HepG2 (cell line): ENCODE measurements at regions not wholly inside any gene's neighbourhood (a gene's known extent, or its start where the extent isn't known, plus 50 kb on each side); places are given as distances from the start of the nearest gene placed in this dataset.

Source experiments
- ATAC-seq: fragments of 200-7000 bp; cut with Tn5 transposase; 3 replicates; pipeline ENCODE4 v1.9.1; 2020; ENCODE audit warnings: mild to moderate bottlenecking, moderate library complexity
- BruUV-seq: library from RNA; stranded (reverse); fragments of 400-500 nt; replicated peaks from 2 replicates; lab custom pipeline; 2021; lab: Mats Ljungman, UMichigan
- CTCF ChIA-PET: fragments of 300-600 bp; formaldehyde crosslinking; extraction: SDS; loops from one replicate; lab custom pipeline; 2021; ENCODE audit warnings: low total read pairs, inconsistent platforms, low intra/inter-chr PET ratio; lab: Yijun Ruan, JAX
- POLR2A ChIA-PET: fragments of 350-600 bp; sonication (Branson Sonifier 250); formaldehyde crosslinking; loops from one replicate; lab custom pipeline; 2020; ENCODE audit warnings: antibody characterized with exemption, inconsistent platforms; lab: Yijun Ruan, JAX
- DNase-seq: peaks from one replicate; pipeline ENCODE4 v3.0.0-alpha.2; 2015; ENCODE audit warnings: low spot score
- FAIRE-seq: peaks from 3 replicates; lab custom pipeline; 2011; peaks lifted over from hg19 to GRCh38; lab: Jason Lieb, UNC
- H2AFZ ChIP-seq: one replicate; pipeline ENCODE4 v1.6.1; 2011; ENCODE audit warnings: low read length, inconsistent platforms
- H3K27ac ChIP-seq: fragments of 300-600 bp; 3 replicates; pipeline ENCODE4 v1.8.0; 2011; ENCODE audit warnings: mixed run types, mild to moderate bottlenecking, mixed read lengths, low read length, inconsistent platforms; ENCODE audit not compliant: insufficient read depth; ENCODE audit errors: extremely low read length
- H3K27me3 ChIP-seq, 2 experiments: fragments of 200-600 bp in 1 of 2; 2 replicates in 1 of 2; 3 replicates in 1 of 2; pipeline versions ENCODE4 v1.6.0 to v1.8.0; 2011; ENCODE audit warnings: low read length in 2 of 2, mild to moderate bottlenecking in 2 of 2, moderate library complexity in 2 of 2, inconsistent platforms in 1 of 2; ENCODE audit not compliant: insufficient read depth in 2 of 2, control insufficient read depth in 1 of 2
- H3K36me3 ChIP-seq, 2 experiments: fragments of 200-600 bp in 1 of 2; replicated peaks in 1 of 2; 2 replicates in 1 of 2; 3 replicates in 1 of 2; pipeline versions ENCODE4 v1.5.1 to v1.8.0; 2011; ENCODE audit warnings: low read length in 2 of 2, inconsistent platforms in 1 of 2; ENCODE audit not compliant: insufficient read depth in 2 of 2, control insufficient read depth in 1 of 2
- H3K4me1 ChIP-seq: 2 replicates; pipeline ENCODE4 v1.5.1; 2012; ENCODE audit warnings: low read length, inconsistent platforms; ENCODE audit not compliant: insufficient read depth
- H3K4me2 ChIP-seq: 2 replicates; pipeline ENCODE4 v1.6.0; 2011; ENCODE audit warnings: low read depth, low read length, inconsistent platforms
- H3K4me3 ChIP-seq, 3 experiments: fragments of 200-600 bp in 1 of 3; sonication (generic), shearing (Covaris generic) in 1 of 3; replicated peaks in 1 of 3; 2 replicates each; pipeline ENCODE4 v1.5.1; 2011 to 2016; ENCODE audit warnings: low read length in 3 of 3, inconsistent platforms in 2 of 3, low read depth in 2 of 3, mild to moderate bottlenecking in 2 of 3, control low read depth in 1 of 3, mixed read lengths in 1 of 3; ENCODE audit not compliant: insufficient read depth in 1 of 3
- H3K79me2 ChIP-seq: one replicate; pipeline ENCODE4 v1.6.1; 2011; ENCODE audit warnings: low read length, inconsistent platforms; ENCODE audit not compliant: insufficient read depth
- H3K9ac ChIP-seq: 2 replicates; pipeline ENCODE4 v1.6.0; 2011; ENCODE audit warnings: mild to moderate bottlenecking, low read depth, low read length, inconsistent platforms; ENCODE audit not compliant: insufficient read depth
- H3K9me3 ChIP-seq: 2 replicates; pipeline ENCODE4 v1.5.1; 2012; ENCODE audit warnings: mild to moderate bottlenecking, low read length
- H4K20me1 ChIP-seq: 2 replicates; pipeline ENCODE4 v1.6.0; 2011; ENCODE audit warnings: inconsistent platforms, mild to moderate bottlenecking, low read length, moderate library complexity; ENCODE audit not compliant: insufficient read depth
- MAX ChIP-seq: IDR thresholded peaks from 2 replicates; pipeline ENCODE4 v1.6.1; 2012; ENCODE audit warnings: inconsistent platforms
- MED13 ChIP-seq: sonication (generic); formaldehyde crosslinking; IDR thresholded peaks from 2 replicates; pipeline ENCODE4 v1.5.0; 2020; ENCODE audit warnings: missing genetic modification reagents
- MEIS1 ChIP-seq: sonication (generic); formaldehyde crosslinking; IDR thresholded peaks from 2 replicates; pipeline ENCODE4 v1.9.0; 2021; ENCODE audit warnings: mild to moderate bottlenecking, missing genetic modification reagents, moderate library complexity, borderline replicate concordance
- ONECUT2 ChIP-seq: sonication (generic); formaldehyde crosslinking; IDR thresholded peaks from 2 replicates; pipeline ENCODE4 v1.4.0; 2020; ENCODE audit warnings: missing genetic modification reagents
- RCOR2 ChIP-seq: IDR thresholded peaks from 2 replicates; pipeline ENCODE4 v1.6.1; 2016; ENCODE audit warnings: missing biosample characterization, missing genetic modification reagents
- RELA ChIP-seq: sonication (generic); formaldehyde crosslinking; IDR thresholded peaks from 2 replicates; pipeline ENCODE4 v1.4.0; 2020; ENCODE audit warnings: missing genetic modification reagents
- SIX1 ChIP-seq: sonication (generic); formaldehyde crosslinking; IDR thresholded peaks from 2 replicates; pipeline ENCODE4 v1.4.0; 2020; ENCODE audit warnings: missing genetic modification reagents, borderline replicate concordance
- THAP8 ChIP-seq: sonication (generic); formaldehyde crosslinking; IDR thresholded peaks from 2 replicates; pipeline ENCODE4 v1.5.1; 2020; ENCODE audit warnings: missing genetic modification reagents, mild to moderate bottlenecking, borderline replicate concordance
- ZNF160 ChIP-seq: sonication (generic); formaldehyde crosslinking; IDR thresholded peaks from 2 replicates; pipeline ENCODE4 v1.8.0; 2022; ENCODE audit warnings: mild to moderate bottlenecking, inconsistent platforms, missing genetic modification reagents
- ZNF768 ChIP-seq: sonication (generic); formaldehyde crosslinking; IDR thresholded peaks from 2 replicates; pipeline ENCODE4 v1.4.0; 2020; ENCODE audit warnings: missing genetic modification reagents
- ZNF784 ChIP-seq: sonication (generic); formaldehyde crosslinking; IDR thresholded peaks from 2 replicates; pipeline ENCODE4 v1.5.1; 2020; ENCODE audit warnings: missing genetic modification reagents, mild to moderate bottlenecking, borderline replicate concordance
- WGBS: methylation state at CpG from one replicate; pipeline ENCODE4 v1.1.6; 2017; ENCODE audit warnings: low lambda C conversion rate; 5-methylcytosine and 5-hydroxymethylcytosine counted together
- in situ Hi-C: cut with HindIII; loops from 2 replicates; pipeline ENCODE4 v1.10.0; 2017; ENCODE audit warnings: low pct_unique_long_range_greater_than_20kb; ENCODE audit not compliant: extremely low pct_ligation_motif_present
- intact Hi-C: fragments of 100-400 bp; cut with micrococcal nuclease; formaldehyde crosslinking; loops from one replicate; pipeline ENCODE4 v1.10.0; 2022; ENCODE audit not compliant: unreplicated experiment
- TF ChIP-seq, protein P1 (sequence below): fragments of 450-650 bp; IDR thresholded peaks from 2 replicates; pipeline ENCODE4 v1.6.1; 2017; ENCODE audit warnings: mild to moderate bottlenecking
- TF ChIP-seq, protein P2 (sequence below): sonication (generic); formaldehyde crosslinking; IDR thresholded peaks from 2 replicates; pipeline ENCODE4 v1.4.0; 2020; ENCODE audit warnings: missing genetic modification reagents

DNA sequence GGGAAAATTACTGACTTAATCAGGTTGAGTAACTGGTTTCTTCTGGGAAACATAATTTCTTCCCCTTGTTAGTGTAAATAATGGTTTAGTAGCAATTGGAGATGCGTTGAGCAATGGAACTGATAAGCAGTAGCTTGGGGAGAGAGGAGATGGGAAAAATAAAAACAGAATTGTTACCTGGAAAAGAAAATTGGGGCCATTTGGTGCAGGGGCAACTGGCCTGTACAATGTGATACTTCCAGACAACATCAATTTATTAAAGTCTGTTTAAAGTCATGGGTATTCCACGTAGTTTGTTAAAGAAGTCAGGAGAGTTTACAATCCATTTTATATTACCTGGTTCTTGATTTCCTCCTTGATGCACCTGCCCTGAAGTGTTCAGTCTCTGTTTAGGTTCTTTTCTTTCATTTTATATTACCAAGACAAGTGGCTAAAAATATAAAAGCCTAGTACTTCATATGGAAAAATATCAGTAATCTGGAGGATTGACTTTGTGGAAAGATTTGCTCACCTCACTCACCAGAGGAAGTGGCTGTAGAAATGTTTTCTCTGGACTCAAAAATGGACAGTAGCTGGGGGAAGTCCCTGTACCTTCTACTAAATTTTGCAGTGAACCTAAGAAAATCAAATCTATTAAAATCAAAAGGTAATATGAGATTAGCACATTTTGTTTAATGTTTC lies 161.0 kb downstream of the DDX1 start (continued):
- TF ChIP-seq, protein P1, sequence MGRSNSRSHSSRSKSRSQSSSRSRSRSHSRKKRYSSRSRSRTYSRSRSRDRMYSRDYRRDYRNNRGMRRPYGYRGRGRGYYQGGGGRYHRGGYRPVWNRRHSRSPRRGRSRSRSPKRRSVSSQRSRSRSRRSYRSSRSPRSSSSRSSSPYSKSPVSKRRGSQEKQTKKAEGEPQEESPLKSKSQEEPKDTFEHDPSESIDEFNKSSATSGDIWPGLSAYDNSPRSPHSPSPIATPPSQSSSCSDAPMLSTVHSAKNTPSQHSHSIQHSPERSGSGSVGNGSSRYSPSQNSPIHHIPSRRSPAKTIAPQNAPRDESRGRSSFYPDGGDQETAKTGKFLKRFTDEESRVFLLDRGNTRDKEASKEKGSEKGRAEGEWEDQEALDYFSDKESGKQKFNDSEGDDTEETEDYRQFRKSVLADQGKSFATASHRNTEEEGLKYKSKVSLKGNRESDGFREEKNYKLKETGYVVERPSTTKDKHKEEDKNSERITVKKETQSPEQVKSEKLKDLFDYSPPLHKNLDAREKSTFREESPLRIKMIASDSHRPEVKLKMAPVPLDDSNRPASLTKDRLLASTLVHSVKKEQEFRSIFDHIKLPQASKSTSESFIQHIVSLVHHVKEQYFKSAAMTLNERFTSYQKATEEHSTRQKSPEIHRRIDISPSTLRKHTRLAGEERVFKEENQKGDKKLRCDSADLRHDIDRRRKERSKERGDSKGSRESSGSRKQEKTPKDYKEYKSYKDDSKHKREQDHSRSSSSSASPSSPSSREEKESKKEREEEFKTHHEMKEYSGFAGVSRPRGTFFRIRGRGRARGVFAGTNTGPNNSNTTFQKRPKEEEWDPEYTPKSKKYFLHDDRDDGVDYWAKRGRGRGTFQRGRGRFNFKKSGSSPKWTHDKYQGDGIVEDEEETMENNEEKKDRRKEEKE = no peak
- TF ChIP-seq ZNF768 (CRISPR knock-in tag) = no peak
- no peak for TF ChIP-seq RELA
- TF ChIP-seq MEIS1 (CRISPR knock-in tag) = no peak
- TF ChIP-seq THAP8 (CRISPR knock-in tag) = no peak
- no peak for TF ChIP-seq MAX
- TF ChIP-seq, all 625 proteins: peak for 0

DNA sequence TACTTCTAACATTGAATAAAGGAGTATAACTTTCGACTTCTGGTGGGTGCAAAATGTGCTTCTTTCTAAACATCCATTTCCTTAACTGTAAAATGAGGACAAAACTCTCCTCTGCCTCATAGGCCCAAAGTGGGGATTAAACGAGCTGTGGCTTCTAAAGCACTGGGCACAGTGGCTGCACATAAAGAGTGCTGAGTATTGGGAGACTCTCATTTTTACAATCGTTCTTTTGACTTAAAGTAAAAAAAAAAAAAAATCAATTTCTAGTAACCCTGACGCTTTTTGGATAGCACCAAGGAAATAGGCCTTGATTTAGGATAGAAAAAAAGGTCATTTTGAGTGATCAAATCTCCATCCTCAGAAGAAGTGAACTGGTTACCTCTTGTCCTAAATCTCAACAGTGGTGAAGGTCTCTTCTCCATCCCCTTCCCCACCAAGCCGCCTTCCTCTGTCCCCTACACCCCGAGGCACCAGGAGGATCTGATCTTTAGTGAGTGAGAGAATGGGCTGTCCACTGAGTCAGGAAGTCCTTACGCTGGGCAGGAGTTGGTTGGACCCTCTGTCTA lies 161.6 kb downstream of the DDX1 start:
- no peaks in the 10 kb centered on the region for H3K9me3 ChIP-seq
- no peaks in the 10 kb centered on the region for H3K79me2 ChIP-seq
- H3K27ac ChIP-seq = no peak overlapping the region
- no peak overlapping the region for H3K9ac ChIP-seq
- no peak overlapping the region for H2AFZ ChIP-seq
- WGBS = 6% methylated on average over 7 of the region's 7 CpGs
- H3K36me3 ChIP-seq = no peaks in the 10 kb centered on the region
- H3K4me3 ChIP-seq = no peak overlapping the region
- H3K4me2 ChIP-seq = no peak overlapping the region
- in situ Hi-C loops = no loop called here
- no TSS peak for BruUV-seq
- FAIRE-seq (no peak), DNase-seq (no peak), ATAC-seq (no peak)
- H4K20me1 ChIP-seq = no peaks in the 10 kb centered on the region
- ChIA-PET POLR2A (interaction anchor here (0.5 kb wide), 1 partner anchor 109 kb away, joined by 3 read pairs; no protein-coding TSS in a partner anchor), CTCF (no interaction called here)
- H3K27me3 ChIP-seq = peaks cover 1 to 68% of the 10 kb centered on the region in 2 experiments; a peak in 3 of 5 replicates
- no peaks in the 10 kb centered on the region for H3K4me1 ChIP-seq
- intact Hi-C loops = no loop called here
- no peak for TF ChIP-seq ZNF784 (CRISPR knock-in tag)
- no peak for TF ChIP-seq RCOR2 (CRISPR knock-in tag)
- no peak for TF ChIP-seq ZNF160 (CRISPR knock-in tag)
- TF ChIP-seq ONECUT2 = no peak
- no peak for TF ChIP-seq MED13 (CRISPR knock-in tag)
- TF ChIP-seq SIX1 (CRISPR knock-in tag) = no peak
- TF ChIP-seq, protein P2, sequence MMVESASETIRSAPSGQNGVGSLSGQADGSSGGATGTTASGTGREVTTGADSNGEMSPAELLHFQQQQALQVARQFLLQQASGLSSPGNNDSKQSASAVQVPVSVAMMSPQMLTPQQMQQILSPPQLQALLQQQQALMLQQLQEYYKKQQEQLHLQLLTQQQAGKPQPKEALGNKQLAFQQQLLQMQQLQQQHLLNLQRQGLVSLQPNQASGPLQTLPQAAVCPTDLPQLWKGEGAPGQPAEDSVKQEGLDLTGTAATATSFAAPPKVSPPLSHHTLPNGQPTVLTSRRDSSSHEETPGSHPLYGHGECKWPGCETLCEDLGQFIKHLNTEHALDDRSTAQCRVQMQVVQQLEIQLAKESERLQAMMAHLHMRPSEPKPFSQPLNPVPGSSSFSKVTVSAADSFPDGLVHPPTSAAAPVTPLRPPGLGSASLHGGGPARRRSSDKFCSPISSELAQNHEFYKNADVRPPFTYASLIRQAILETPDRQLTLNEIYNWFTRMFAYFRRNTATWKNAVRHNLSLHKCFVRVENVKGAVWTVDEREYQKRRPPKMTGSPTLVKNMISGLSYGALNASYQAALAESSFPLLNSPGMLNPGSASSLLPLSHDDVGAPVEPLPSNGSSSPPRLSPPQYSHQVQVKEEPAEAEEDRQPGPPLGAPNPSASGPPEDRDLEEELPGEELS (CRISPR knock-in tag) = no peak
